Stimulated activated CD4-positive, alpha-beta T cell treated with anti-CD3 and anti-CD28 coated beads, Interleukin-2, amount 100 ng/mL, for 48 hours (primary cell): ENCODE measurements at regions not wholly inside any gene's neighbourhood (a gene's known extent, or its start where the extent isn't known, plus 50 kb on each side); places are given as distances from the start of the nearest gene placed in this dataset.

Experiments used
- DNase-seq, 2 donors: peaks; one replicate each; pipeline ENCODE4 v3.0.0-alpha.2; 2020

DNA sequence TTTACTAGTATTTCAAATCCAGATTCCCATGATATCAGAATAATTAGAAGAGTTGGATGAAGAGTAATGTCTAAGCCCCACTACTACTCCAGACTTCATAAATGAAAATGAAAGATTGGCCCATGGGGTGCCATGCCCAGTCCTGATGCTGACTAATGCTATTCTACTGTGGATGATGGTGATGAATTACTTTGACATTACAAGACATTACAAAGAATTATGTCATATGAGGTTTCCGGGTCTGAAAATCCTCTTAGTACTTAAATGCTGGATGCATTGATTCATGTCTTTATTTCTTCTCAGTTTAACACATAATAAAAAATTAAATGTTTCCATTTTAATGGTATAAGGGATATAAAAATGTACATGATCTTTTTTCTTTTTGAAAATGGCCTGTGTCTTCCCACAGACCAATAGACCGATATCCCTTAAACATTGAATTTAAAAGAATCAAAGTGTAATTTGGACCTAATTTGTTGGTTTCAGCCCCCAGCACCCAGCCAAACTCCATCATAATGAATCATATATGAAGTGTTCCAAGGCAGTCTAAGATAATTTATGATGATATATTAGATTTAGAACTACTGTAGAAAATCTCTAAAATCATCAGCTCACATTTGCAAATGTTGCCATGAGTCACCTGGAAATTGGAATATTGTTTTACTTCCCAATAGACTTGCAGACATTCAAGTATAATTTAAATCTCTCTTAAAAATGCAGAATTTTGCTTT is 223.6 kb upstream of the SGCD start:
- DNase-seq, result no peak

DNA sequence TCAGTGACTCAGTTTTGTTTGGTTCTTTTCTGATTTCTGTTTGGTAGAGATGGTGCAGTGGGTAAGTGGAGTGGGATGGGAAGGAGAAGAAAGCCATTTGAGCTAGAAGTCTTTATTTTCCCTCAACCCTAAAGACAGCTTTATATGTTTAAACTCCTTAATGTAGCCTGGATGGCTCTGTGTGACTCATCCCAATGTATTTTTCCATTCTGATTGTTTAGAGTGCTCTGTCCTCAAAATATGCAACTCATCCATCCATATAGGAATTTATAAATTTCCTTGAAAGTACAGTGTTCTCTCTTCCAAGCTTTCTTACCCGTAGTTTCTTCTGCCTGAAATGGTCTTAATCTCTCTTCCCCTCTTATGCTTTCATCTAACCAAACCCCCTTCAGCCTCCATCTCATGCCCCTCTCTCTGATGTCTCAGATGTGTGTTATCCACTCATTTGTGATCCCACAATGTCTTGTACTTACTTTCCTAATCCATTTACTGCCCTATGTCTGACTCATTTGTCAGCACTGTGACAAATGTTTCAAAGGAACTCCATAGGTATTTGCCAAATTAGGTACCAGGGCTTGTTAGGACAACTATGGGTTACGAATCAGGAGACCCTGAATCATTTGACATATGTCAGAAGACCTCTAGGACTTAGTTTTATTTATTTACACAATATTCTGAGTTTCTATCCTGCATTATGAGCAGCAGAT is 217.5 kb upstream of the SGCD start:
- no peak for DNase-seq

DNA sequence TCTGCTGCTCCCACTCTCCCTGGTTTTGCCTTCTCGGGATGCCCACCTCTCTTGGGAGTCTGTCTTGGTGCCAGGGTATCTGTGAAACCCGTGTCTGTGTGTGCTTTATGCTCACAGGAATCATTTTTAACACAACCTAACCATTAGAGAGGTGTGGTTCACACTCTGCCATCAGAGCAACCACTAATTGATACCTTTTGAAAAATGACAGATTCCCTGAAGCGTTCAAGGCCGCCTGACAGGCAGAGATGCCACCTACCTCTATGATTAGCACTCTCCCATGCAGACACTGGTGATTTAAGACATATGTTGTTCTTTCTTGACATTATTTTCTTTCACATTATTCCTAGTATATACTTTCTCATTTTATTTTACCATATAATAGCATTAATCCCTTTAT is 207.3 kb upstream of the SGCD start:
- DNase-seq, result no peak

GRCh38 chr5:156120777-156121176 is 206.2 kb upstream of the SGCD start:
- no peak for DNase-seq

DNA sequence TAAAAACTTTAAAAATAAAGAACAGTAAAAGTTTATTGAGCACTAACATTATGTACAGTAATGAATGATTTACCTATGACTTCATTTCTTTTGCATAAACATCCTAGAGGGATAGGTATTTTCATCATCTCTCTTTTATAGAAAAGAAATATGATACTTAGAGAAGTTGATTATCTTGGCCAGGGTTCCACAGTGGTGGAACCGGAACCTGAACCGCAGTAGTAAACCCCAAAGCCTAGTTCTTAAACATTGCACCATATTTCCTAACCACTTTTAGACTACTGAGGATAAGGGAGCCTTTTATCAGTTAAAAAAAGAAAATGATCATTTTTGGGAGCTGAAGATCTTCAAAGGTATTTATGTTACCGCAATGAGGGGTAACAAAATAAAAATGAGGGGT is 205.7 kb upstream of the SGCD start:
- DNase-seq, result no peak

DNA sequence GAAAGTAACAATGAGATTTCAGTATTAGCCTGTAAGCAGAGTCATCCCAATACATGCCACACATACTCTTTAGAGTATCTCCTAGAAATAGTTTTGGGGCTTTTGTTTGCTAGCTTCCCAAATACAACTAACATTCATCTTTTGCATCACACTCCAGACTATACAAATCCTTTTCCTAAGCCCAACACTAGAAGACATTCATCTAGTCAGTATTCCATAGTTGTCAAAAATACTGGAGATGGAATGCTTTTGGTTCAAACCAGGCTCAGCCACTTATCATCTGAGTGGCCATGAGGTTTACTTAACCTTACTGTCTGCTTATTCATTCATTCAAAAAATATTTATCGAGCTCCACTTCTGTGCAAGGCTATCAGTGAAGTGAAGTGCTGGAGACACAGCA is 205.1 kb upstream of the SGCD start:
- DNase-seq, result no peak

GRCh38 chr5:156124708-156125107 is 202.3 kb upstream of the SGCD start:
- no peak for DNase-seq

GRCh38 chr5:156125118-156125517 is 201.8 kb upstream of the SGCD start:
- DNase-seq, result no peak

DNA sequence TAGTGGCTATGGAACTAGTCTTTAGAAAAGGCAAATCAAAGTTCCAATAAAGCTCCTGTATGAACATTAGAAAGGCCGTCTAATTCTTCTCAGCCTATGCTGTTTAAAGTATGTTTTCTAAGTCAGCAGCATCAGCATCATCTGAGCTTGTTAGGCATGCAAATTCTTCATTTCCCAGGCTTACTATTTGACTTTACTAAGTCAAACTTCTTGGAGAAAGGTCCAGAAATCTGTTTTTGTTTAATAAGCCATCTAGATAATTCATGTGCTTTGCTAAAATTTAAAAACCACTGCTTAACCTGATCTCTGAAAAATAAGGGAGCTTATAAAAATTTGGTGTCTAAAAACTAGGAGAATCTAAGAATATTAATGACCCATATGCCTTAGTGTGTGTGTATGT is 200.2 kb upstream of the SGCD start:
- no peak for DNase-seq

GRCh38 chr5:156128026-156128425 is 198.9 kb upstream of the SGCD start:
- DNase-seq, result no peak

DNA sequence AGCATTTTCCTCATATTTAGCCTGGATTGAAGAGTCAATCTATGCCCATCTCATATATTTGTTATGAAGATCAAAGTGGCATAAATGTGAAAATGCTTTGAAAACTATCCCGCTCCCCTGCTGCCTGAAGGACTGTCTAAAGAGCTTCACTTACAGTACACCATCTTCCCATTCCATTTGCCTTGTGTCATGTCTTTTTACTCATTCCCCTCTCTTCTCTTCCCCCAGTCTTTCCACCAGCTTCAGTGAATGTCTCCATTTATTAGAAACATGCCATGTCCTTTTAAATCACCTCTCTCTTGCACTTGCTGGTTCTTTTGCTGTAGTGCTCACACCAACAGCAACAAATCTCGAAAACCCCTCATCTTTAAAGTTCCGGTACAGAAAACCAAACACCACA is 192.7 kb upstream of the SGCD start:
- no peak for DNase-seq

DNA sequence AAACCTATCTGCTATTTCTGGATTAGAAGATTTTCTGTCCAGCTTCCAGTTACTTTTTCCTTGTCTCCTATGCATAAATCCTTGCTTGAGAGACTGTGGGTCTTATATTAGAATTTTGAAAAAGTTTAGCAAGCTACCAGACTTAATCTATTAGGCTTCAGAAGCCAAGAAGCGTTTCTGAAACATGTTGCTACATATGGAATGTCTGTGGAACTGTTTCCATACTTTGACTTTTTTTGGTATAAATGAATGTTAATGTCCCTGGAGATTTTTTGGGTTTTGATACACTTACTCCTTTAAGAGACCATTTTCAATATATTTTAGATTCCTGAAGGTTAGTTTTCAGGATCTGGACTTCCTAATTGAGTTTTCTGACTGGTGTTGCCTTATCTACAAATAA is 191.4 kb upstream of the SGCD start:
- DNase-seq, result no peak

DNA sequence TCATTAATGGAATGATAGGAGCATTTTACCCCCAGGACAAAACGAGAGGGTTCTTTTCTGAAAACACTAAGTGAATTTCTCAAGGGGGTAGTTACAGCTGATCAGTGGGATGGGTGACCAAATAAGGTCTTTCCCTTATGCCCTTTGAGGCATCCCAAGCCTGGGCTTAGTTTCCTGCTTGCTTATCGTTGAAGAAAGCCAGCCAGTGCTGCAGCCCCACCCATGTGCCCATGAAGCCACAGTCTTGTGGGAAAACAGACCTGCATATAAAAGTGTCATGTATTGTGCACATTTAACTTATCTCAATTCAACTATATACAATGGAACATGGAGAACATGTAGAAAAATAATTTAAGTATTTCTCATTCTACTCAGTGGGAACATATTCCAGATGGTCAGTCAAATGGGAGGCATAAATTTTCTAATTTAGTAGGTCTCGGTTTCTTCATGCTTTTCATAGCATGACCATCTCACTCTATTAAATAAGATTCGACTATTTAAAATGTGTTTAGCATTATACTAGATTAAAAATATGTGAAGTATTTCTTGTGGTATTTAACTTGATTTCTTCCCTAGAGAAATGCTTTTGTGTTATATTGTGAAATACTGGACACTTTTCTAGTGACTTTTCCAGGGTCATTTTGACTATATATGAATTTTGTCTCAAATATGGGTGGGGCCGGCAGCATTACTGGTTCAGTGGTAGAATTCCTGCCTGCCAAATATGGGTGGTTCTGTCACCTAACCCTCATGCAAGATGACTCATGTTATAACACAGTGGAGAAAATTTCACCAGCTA is 189.7 kb upstream of the SGCD start:
- no peak for DNase-seq

GRCh38 chr5:156142867-156143266 is 184.1 kb upstream of the SGCD start:
- no peak for DNase-seq

DNA sequence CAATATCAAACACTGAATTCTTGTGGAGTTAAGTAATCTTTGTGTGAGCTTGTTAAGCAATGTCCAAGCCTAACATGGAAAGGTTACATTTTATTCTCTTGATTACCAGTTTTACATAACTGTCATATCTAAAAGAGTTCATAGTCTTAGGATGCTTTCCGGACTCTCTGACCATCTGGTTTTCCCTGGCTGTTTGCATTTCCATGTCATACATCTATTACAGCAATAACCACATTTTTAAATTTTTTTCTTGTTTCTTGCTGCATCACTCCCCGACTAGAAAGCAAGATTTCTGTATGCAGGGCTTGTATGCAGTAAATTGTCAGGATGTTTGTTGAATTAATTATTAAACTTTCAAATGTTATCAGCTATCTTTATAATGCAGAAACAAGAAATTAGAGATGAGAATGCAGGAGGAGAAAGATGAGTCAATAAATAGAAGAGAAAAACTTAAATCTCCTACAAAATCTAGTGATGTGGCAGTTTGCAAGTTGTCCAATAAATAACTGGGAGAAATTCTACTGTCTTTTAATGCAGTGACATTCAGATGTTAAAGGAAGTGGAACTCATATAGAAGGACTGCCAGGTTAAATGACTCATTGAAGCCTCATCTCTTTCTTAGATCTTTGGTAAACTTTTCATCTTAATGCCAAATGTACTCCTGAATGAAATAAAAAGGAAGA is 179.6 kb upstream of the SGCD start:
- no peak for DNase-seq

DNA sequence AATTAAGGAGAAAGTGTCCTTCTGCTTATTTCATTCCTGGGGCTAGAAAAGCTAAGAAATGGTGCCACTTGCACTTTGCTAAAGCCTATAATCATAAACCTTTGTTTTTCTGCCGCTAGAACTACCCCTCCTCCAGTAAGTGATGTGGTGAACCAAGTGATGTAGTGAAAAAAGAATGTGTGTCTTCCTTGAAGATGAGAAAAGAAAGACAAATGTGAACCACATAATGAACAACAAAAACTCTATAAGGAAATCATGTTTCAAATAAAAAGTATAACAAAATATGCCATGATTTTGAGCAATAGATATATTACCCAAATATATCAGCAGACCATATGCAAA is 179.0 kb upstream of the SGCD start:
- DNase-seq, result no peak

- DNase-seq, result no peak
Observed at GRCh38 chr5:156148301-156148700, 178.7 kb upstream of the SGCD start.

DNA sequence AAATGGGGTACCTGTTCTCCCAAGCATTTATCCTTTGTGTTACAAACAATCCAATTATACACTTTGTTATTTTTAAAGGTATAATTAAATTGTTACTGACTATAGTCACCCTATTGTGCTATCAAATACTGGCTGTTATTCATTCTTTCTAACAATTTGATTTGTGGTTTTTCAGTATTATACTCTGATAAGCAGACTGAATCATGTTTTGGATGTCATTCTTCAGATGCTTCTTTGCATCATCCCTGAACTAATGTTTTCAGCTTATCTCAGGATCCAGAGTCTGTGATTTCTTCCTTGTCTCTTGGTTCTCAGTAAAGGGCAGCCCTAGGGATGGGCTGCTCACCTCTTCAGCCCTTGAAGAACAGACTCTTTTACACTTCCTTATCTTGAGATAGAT is 177.8 kb upstream of the SGCD start:
- DNase-seq, result no peak

GRCh38 chr5:156153602-156154001 is 173.4 kb upstream of the SGCD start:
- DNase-seq, result no peak

GRCh38 chr5:156154757-156155156 is 172.2 kb upstream of the SGCD start:
- DNase-seq, result no peak

- DNase-seq, result no peak
Observed at GRCh38 chr5:156155598-156155997, 171.4 kb upstream of the SGCD start.

- no peak for DNase-seq
Observed at GRCh38 chr5:156164306-156164705, 162.7 kb upstream of the SGCD start.

DNA sequence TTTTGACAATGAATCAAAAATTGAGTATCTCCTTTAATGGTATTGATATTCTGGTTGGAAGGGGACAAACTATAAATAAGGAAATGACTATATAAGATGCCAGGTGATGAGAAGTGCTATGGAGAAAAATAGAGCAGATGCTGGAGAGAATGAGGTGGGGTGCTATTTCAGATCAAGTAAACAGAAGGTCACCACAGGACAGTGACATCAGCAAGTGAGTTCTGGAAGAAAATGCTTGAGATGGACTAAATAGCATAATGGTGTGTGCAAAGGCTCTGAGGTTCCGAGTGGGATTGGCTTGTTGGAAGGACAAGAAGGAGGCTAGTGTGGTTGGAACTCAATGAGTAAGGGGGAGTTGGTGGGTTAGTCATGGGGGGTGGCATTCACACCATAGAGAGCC is 157.5 kb upstream of the SGCD start:
- DNase-seq, result no peak
